ENCODE measurements at regions not wholly inside any gene's neighbourhood (a gene's known extent, or its start where the extent isn't known, plus 50 kb on each side); places are given as distances from the start of the nearest gene placed in this dataset.

DNA sequence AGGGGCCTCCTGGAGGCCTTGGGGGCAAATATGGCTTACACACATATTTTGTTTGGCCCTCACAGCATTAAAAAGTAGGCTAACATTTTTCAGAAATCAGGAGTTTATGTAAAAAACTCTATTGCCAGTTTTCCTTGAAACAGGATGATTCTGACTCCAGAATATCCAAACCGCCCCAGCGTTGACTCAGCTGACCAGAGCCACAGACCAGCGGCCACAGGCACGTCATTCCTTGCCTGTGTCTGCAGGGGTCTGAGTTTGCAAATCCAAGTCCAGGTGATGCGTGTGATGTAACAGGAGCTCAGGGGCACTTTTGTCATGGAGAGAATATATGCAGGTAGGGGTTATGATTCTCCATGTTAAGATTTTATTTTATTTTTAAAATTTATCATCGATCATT is 79.4 kb upstream of the ALKAL2 start:
- TF ChIP-seq, protein P1, sequence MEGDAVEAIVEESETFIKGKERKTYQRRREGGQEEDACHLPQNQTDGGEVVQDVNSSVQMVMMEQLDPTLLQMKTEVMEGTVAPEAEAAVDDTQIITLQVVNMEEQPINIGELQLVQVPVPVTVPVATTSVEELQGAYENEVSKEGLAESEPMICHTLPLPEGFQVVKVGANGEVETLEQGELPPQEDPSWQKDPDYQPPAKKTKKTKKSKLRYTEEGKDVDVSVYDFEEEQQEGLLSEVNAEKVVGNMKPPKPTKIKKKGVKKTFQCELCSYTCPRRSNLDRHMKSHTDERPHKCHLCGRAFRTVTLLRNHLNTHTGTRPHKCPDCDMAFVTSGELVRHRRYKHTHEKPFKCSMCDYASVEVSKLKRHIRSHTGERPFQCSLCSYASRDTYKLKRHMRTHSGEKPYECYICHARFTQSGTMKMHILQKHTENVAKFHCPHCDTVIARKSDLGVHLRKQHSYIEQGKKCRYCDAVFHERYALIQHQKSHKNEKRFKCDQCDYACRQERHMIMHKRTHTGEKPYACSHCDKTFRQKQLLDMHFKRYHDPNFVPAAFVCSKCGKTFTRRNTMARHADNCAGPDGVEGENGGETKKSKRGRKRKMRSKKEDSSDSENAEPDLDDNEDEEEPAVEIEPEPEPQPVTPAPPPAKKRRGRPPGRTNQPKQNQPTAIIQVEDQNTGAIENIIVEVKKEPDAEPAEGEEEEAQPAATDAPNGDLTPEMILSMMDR (IDR thresholded peaks at IDR 0.05): no peak
- TF ChIP-seq POLR2A (IDR thresholded peaks at IDR 0.05): no peak
